Subcutaneous abdominal adipose tissue (tissue), 5 donors: ENCODE measurements at regions not wholly inside any gene's neighbourhood (a gene's known extent, or its start where the extent isn't known, plus 50 kb on each side); places are given as distances from the start of the nearest gene placed in this dataset.
A peak's percentile ranks its signal among the peaks of the same experiment; 100 is the strongest.

Experiments
- H3K27ac ChIP-seq: one replicate; pipeline ENCODE4 v1.7.0; 2013; ENCODE audit warnings: low read depth, mild to moderate bottlenecking, inconsistent platforms, low read length, moderate library complexity
- H3K27me3 ChIP-seq, 5 donors: one replicate each; pipeline ENCODE4 v1.7.0; 2013; ENCODE audit warnings: low read length in 5 of 5, inconsistent platforms in 1 of 5; ENCODE audit not compliant: control insufficient read depth in 5 of 5, insufficient read depth in 4 of 5
- H3K36me3 ChIP-seq, 5 donors: one replicate each; pipeline ENCODE4 v1.7.0; 2013; ENCODE audit warnings: low read length in 5 of 5; ENCODE audit not compliant: control insufficient read depth in 5 of 5, insufficient read depth in 5 of 5
- H3K4me1 ChIP-seq, 5 donors: one replicate each; pipeline ENCODE4 v1.7.0; 2013; ENCODE audit warnings: low read length in 5 of 5, mild to moderate bottlenecking in 3 of 5, moderate library complexity in 1 of 5; ENCODE audit not compliant: control insufficient read depth in 5 of 5, insufficient read depth in 5 of 5
- H3K4me3 ChIP-seq, 5 donors: one replicate each; pipeline ENCODE4 v1.7.0; 2013; ENCODE audit warnings: low read length in 5 of 5, low read depth in 1 of 5
- H3K9ac ChIP-seq, 5 donors: one replicate each; pipeline ENCODE4 v1.7.0; 2013; ENCODE audit warnings: low read length in 5 of 5, mild to moderate bottlenecking in 4 of 5, moderate library complexity in 3 of 5
- H3K9me3 ChIP-seq, 5 donors: one replicate each; pipeline ENCODE4 v1.7.0; 2013; ENCODE audit warnings: low read length in 5 of 5; ENCODE audit not compliant: control insufficient read depth in 5 of 5
- donor health status: healthy.
- donor health status: healthy.
- donor health status: healthy.
- donor health status: healthy.
- donor health status: healthy.

DNA sequence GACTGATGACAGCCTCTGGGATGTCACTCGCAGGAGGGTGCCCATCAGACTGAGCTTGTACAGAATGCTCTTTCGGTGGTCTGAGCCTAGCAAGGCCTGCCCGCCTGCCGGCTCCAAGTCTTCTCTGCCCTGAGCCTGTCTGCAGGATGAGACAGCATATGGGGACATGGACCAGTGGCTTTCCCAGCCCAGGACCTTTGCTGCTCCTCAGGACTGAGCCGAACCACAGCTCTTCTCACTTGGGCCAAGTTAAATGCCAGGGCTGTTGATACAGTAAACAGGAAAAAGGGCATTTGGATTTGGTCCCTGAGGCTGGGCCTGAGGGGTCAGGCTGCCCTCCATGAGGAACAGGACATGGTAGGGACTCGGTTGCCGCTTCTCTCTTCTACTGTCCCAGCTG is 64.3 kb upstream of the EPS8L3 start:
- Histone ChIP-seq H3K9me3 (no peaks in the 10 kb centered on the region), H3K27me3 (no peaks in the 10 kb centered on the region), H3K27ac (peak overlapping the region; percentile 76), H3K4me3 (no peak overlapping the region), H3K36me3 (no peaks in the 10 kb centered on the region), H3K9ac (peak overlapping the region in 1 of 5 donors; percentile 14), H3K4me1 (peaks cover 9 to 57% (median 53%) of the 10 kb centered on the region in 5 donors)

DNA sequence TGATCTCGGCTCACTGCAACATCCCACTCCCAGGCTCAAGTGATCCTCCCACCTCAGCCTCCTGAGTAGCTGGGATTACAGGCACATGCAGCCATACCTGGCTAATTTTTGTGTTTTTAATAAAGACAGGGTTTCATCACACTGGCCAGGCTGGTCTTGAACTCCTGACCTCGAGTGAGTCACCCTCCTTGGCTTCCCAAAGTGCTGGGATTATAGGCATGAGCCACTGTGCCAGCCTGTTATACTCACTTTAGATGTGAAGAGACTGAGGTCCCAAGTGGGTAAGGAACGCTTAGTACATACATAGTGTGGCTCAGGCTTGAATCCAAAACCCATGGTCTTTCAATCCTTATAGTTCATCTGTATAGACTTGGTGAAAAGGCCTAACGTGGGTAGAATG is 63.7 kb upstream of the EPS8L3 start:
- Histone ChIP-seq H3K27ac (peak overlapping the region; percentile 92), H3K9me3 (no peaks in the 10 kb centered on the region), H3K36me3 (no peaks in the 10 kb centered on the region), H3K9ac (peak overlapping the region in 1 of 5 donors; percentile 14), H3K27me3 (no peaks in the 10 kb centered on the region), H3K4me1 (peaks cover 11 to 62% (median 59%) of the 10 kb centered on the region in 5 donors), H3K4me3 (no peak overlapping the region)

DNA sequence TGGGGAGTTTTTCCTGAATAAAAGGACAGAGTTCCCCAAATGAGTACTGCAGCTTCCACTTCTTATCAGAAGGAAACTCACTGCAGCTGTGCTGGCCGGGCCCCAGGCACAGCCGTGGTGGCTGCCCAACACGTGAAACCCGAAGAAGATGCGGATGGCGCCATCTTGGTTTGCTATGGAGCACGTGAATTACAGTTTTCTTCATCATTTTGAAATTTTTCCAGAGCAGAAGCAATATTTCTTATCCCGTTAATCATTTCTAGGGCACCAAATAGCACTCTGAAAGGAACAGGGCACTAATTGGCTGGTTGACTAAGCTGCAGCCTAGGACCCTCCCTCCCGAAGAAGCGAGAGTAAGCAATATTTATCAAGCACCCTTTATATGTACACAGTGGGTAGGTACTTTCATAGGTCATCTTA is 63.2 kb upstream of the EPS8L3 start:
- Histone ChIP-seq H3K4me1 (peaks cover 11 to 67% (median 64%) of the 10 kb centered on the region in 5 donors), H3K27ac (peak overlapping the region; percentile 92), H3K27me3 (no peaks in the 10 kb centered on the region), H3K9me3 (no peaks in the 10 kb centered on the region), H3K36me3 (no peaks in the 10 kb centered on the region), H3K4me3 (no peak overlapping the region), H3K9ac (no peak overlapping the region)

DNA sequence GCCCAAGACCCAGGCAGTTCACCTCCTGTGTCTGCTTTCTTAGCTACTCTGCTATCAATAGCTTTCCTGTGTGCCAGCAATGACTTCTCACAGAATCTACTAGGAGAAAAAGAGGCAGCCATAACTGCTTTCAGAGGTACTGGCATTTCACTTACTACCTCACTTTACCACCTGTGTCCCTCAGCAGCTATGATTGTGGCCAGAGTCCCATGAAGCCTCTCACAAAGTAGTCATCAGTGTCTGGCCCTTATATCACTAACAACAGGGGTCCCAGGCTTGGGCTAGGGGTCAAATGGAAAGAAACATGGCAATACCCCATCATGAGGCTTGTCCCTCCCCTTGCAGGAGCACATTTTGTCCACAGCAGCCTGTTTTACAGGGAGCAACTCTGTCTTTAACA is 62.7 kb upstream of the EPS8L3 start:
- Histone ChIP-seq H3K4me1 (peaks cover 14 to 72% (median 69%) of the 10 kb centered on the region in 5 donors), H3K27me3 (no peaks in the 10 kb centered on the region), H3K9ac (peak overlapping the region in 1 of 5 donors; percentile 19), H3K9me3 (no peaks in the 10 kb centered on the region), H3K4me3 (no peak overlapping the region), H3K36me3 (no peaks in the 10 kb centered on the region), H3K27ac (peak overlapping the region; percentile 92)

DNA sequence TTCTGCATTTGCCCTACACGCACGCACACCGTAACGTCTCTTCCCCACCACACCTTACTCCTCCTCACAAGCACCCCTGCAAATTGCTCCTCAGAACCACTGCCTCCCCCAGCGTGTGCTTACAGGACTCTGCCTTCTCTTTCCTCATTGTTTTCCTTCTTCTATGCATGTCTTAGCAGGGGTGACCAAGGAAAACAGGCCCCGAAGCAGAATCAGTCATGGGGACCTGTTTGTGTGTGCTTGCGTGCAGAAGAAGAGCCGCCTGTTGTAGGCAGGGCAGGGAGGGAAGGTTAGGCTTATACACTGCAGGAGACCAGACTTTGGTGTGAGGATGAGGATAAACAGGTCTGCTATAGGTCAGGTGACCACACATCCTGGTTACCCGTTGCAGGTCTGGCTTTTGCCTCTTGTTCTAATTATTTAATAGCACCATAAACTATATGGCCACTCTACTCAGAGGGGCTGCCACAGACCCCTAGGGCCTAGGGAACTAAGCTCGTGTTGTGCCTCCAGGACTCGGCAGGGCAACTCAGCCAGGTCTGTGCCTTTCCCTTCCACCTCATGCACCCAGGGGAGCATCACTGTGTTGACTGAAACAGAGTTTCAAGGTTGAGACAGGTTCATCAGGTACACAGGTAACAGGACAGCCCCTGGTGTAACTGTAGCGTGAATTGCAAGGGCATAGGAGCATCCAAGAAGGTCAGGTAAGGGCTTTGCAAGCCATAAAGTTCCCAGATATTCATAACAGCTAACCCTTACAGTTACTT is 60.8 kb upstream of the EPS8L3 start:
- H3K36me3 ChIP-seq, result no peaks in the 10 kb centered on the region
- H3K27ac ChIP-seq, result peak overlapping the region; percentile 92
- no peak overlapping the region for H3K4me3 ChIP-seq
- H3K9me3 ChIP-seq, result no peaks in the 10 kb centered on the region
- peaks cover 19 to 83% (median 78%) of the 10 kb centered on the region in 5 donors for H3K4me1 ChIP-seq
- H3K9ac ChIP-seq, result peak overlapping the region in 3 of 5 donors; percentile 30 to 44 (median 41)
- no peaks in the 10 kb centered on the region for H3K27me3 ChIP-seq

DNA sequence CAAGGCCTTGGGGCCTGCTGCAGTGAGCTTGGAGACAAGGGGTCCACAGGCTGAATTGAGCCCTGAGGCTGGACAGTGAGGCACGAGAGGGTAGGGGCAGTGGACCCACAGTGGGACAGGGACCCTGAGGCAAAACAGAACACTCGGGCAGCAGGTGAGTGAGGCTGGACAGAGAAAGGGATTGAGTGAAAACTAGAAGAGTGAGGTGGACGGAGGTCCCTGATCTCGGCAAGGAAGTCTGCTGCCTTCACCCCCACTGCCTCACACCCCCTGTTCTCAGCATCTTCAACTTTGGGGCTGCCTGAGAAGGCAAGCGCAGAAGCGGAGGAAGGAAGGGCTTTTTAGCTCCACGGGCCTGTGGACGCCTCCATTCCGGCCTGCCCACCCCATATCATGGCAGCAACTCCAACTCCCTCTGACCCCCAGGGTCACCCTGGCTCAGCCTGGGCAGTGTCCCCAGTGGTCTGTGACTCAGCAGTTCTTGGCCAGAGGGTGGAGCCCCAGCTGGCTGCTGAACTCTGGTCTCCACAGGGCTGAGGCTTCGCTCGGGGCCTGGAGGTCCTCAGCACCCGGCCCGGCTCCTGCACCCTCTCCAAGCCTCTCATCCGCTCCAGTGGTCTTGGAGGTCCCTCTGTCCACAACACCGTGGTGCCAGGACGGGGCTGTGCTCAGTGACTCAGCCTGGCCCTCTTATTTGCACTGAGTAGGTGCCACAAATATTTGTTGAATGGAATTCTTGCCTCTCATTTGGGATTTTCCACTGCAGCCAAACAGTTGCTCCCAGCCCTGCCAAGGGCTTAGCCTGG is 60.0 kb upstream of the EPS8L3 start:
- peak overlapping the region in 3 of 5 donors; percentile 30 to 44 (median 35) for H3K9ac ChIP-seq

DNA sequence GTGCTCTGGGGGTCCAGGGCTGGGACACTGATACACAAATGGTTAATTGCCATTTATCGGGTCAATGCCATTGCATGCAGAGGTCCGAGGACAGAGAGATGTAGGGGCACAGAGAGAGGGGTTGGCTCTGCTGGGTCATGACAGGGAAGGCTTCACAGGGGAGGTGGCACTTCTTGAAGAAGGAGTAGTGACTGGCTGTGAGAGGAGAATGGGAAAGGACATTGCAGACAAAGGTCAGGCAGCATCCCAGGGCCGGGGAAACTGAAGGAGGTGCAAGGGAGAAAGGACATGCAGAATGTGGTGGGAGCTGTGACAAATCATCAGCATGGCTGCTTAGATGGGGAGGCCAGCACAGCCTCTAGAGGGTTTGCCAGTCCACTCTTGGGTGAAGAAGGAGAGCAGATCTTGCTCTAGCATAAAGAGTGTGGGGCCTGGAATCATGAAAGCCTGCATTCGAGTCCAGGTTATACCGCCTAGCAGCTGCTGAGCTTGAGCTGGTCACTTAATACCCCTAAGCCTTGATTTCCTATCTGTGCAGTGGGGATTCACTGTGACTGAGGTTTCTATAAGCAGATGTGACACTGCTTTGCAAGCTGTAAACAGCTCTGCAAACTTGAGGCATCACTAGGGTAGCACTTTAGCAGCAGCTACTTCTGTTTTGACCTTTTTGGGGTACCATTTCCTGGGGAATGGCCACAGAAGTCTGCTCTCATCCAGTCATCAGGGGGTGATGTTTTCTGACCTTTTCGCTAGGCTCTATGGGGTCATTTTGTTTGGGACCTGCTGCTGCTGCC is 59.2 kb upstream of the EPS8L3 start:
- Histone ChIP-seq H3K27me3 (no peaks in the 10 kb centered on the region), H3K27ac (peak overlapping the region; percentile 92), H3K36me3 (no peaks in the 10 kb centered on the region), H3K4me3 (no peak overlapping the region), H3K9ac (peak overlapping the region in 1 of 5 donors; percentile 16), H3K4me1 (peaks cover 19 to 90% (median 82%) of the 10 kb centered on the region in 5 donors), H3K9me3 (no peaks in the 10 kb centered on the region)

More for the DNA sequence above, 60.0 kb upstream of the EPS8L3 start:
- Histone ChIP-seq H3K36me3 (no peaks in the 10 kb centered on the region), H3K9me3 (no peaks in the 10 kb centered on the region), H3K27me3 (no peaks in the 10 kb centered on the region), H3K4me3 (peak overlapping the region in 1 of 5 donors; percentile 28), H3K4me1 (peaks cover 19 to 86% (median 80%) of the 10 kb centered on the region in 5 donors), H3K27ac (peak overlapping the region; percentile 92)

DNA sequence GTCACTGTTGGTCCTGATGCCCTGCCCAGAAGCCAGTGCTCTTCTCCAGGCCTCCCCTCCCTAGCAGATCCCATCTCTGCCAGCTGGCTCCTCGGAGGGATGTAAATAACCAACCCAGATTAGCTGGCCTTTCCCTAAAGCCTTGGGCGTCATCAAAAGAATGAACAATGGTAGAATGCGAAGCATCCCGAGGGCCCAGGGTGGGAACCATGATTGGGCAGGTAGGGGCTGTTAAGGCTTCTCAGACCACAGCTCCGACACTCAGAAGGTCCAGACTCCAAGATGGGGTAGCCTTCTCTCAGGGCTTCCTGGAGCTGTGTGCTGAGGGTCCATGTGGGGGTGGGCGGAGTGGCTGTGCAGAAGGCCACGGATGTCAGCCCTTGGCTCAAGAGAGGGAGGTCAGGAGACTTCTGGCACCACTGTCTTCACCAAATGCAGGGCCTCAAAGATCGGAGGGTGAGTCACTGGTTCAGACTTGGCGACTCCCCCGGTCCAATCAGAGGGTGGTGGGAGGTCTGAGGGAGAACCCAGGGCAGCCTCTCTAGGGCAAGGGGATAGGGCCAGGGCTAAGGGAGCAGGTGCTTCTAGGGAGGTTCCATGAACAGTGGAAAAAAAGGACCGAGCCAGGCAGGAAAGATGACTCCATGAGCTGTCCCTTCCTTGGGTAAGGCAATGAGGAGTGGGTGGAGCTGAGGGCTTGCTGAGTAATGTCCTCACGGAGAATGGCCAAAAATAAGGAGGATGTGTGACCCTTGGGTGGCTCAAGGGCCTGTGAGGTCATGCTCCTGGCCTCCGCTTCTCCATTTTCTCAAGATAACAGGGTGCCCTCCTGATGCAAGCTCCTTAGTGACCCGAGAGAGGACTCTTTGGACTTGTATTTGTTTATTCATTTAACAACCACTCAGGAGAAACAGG is 58.4 kb upstream of the EPS8L3 start:
- Histone ChIP-seq H3K27ac (peak overlapping the region; percentile 92), H3K27me3 (no peaks in the 10 kb centered on the region), H3K4me3 (no peak overlapping the region), H3K4me1 (peaks cover 19 to 86% (median 74%) of the 10 kb centered on the region in 5 donors), H3K9ac (peak overlapping the region; percentile 4 to 86 (median 59)), H3K36me3 (no peaks in the 10 kb centered on the region), H3K9me3 (no peaks in the 10 kb centered on the region)

DNA sequence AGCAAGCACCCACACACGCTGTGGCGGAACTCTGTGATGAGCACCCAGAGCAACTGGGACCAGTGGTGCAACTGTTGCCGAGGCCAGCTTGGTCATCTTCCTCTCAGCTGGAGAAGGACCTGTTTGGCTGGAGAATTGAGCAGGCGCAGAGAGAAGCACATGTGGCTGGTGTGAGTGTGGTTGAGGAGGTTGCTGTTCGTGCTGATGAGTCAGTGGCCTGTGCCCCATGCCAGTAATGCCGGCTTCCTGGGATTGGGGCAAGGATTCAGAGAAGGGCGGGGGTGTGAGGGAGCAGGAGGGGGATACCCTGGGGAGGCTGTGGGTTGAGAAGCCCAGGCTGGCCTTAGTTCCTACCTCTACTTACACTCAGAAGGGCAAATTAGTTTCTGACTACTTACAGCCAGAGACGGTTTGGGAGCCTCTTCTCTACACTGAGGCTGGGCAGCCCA is 57.5 kb upstream of the EPS8L3 start:
- peaks cover 21 to 86% (median 74%) of the 10 kb centered on the region in 5 donors for H3K4me1 ChIP-seq
- H3K27me3 ChIP-seq, result no peaks in the 10 kb centered on the region
- no peaks in the 10 kb centered on the region for H3K9me3 ChIP-seq
- H3K9ac ChIP-seq, result peak overlapping the region; percentile 4 to 86 (median 59)
- no peaks in the 10 kb centered on the region for H3K36me3 ChIP-seq
- H3K27ac ChIP-seq, result peak overlapping the region; percentile 92
- no peak overlapping the region for H3K4me3 ChIP-seq
